H9 (cell line): ENCODE measurements at regions not wholly inside any gene's neighbourhood (a gene's known extent, or its start where the extent isn't known, plus 50 kb on each side); places are given as distances from the start of the nearest gene placed in this dataset.

Source experiments
- DNase-seq: peaks from one replicate; pipeline ENCODE4 v3.0.0-alpha.2; 2017
- H2AFZ ChIP-seq: one replicate; pipeline ENCODE4 v1.6.1; 2013; ENCODE audit warnings: mild to moderate bottlenecking, low read length, control low read depth, moderate library complexity
- H2AK5ac ChIP-seq: 2 replicates; pipeline ENCODE4 v1.6.1; 2013; ENCODE audit warnings: low read length, control low read depth, mixed read lengths; ENCODE audit not compliant: insufficient read length
- H2BK120ac ChIP-seq: one replicate; pipeline ENCODE4 v1.6.1; 2013; ENCODE audit warnings: low read depth, mild to moderate bottlenecking, low read length, control low read depth, inconsistent platforms; ENCODE audit not compliant: poor library complexity, severe bottlenecking
- H2BK12ac ChIP-seq: 2 replicates; pipeline ENCODE4 v1.6.1; 2013; ENCODE audit warnings: low read length, control low read depth, mixed read lengths, low read depth; ENCODE audit not compliant: insufficient read length
- H2BK15ac ChIP-seq: 2 replicates; pipeline ENCODE4 v1.6.1; 2013; ENCODE audit warnings: low read depth, low read length, control low read depth
- H2BK20ac ChIP-seq: one replicate; pipeline ENCODE4 v1.6.1; 2013; ENCODE audit warnings: low read depth, mild to moderate bottlenecking, low read length, control low read depth, inconsistent platforms; ENCODE audit not compliant: poor library complexity, severe bottlenecking
- H2BK5ac ChIP-seq: 2 replicates; pipeline ENCODE4 v1.6.1; 2013; ENCODE audit warnings: low read length, control low read depth, mixed read lengths; ENCODE audit not compliant: insufficient read length
- H3K14ac ChIP-seq: 2 replicates; pipeline ENCODE4 v1.6.1; 2013; ENCODE audit warnings: low read length, control low read depth; ENCODE audit not compliant: insufficient read depth
- H3K18ac ChIP-seq: 2 replicates; pipeline ENCODE4 v1.6.1; 2013; ENCODE audit warnings: low read depth, mild to moderate bottlenecking, mixed read lengths, low read length, control low read depth; ENCODE audit not compliant: insufficient read length
- H3K23ac ChIP-seq: 2 replicates; pipeline ENCODE4 v1.6.1; 2013; ENCODE audit warnings: low read length, control low read depth, mixed read lengths, low read depth; ENCODE audit not compliant: insufficient read length
- H3K23me2 ChIP-seq: 2 replicates; pipeline ENCODE4 v1.6.1; 2013; ENCODE audit warnings: low read depth, mild to moderate bottlenecking, mixed read lengths, low read length, control low read depth; ENCODE audit not compliant: insufficient read length, poor library complexity, severe bottlenecking
- H3K27ac ChIP-seq: 2 replicates; pipeline ENCODE4 v1.5.1; 2013; ENCODE audit warnings: low read length, control low read depth, mixed read lengths, low read depth; ENCODE audit not compliant: insufficient read length
- H3K27me3 ChIP-seq: 2 replicates; pipeline ENCODE4 v1.6.1; 2013; ENCODE audit warnings: low read length, control low read depth, inconsistent platforms; ENCODE audit not compliant: insufficient read depth
- H3K4ac ChIP-seq: 2 replicates; pipeline ENCODE4 v1.6.1; 2013; ENCODE audit warnings: low read depth, mild to moderate bottlenecking, control low read depth, inconsistent platforms, low read length, moderate library complexity
- H3K4me1 ChIP-seq: 2 replicates; pipeline ENCODE4 v1.6.1; 2013; ENCODE audit warnings: low read length, control low read depth, inconsistent platforms; ENCODE audit not compliant: insufficient read depth
- H3K4me2 ChIP-seq: 2 replicates; pipeline ENCODE4 v1.6.1; 2013; ENCODE audit warnings: low read length, control low read depth, mixed read lengths; ENCODE audit not compliant: insufficient read length, insufficient read depth
- H3K56ac ChIP-seq: 2 replicates; pipeline ENCODE4 v1.6.1; 2013; ENCODE audit warnings: low read depth, mild to moderate bottlenecking, mixed read lengths, low read length, control low read depth; ENCODE audit not compliant: insufficient read length
- H3K79me1 ChIP-seq: 2 replicates; pipeline ENCODE4 v1.6.1; 2013; ENCODE audit warnings: low read depth, mild to moderate bottlenecking, moderate library complexity, low read length, control low read depth, inconsistent platforms; ENCODE audit not compliant: insufficient read depth, poor library complexity, severe bottlenecking
- H3K79me2 ChIP-seq: 2 replicates; pipeline ENCODE4 v1.6.1; 2013; ENCODE audit warnings: low read length, control low read depth, inconsistent platforms; ENCODE audit not compliant: insufficient read depth
- H3K9ac ChIP-seq: 2 replicates; pipeline ENCODE4 v1.6.1; 2013; ENCODE audit warnings: low read length, control low read depth, mixed read lengths; ENCODE audit not compliant: insufficient read length; ENCODE audit errors: extremely low read depth
- H3K9me3 ChIP-seq: one replicate; pipeline ENCODE4 v1.6.1; 2013; ENCODE audit warnings: low read depth, low read length, inconsistent platforms; ENCODE audit not compliant: control insufficient read depth
- H3T11ph ChIP-seq: one replicate; pipeline ENCODE4 v1.6.1; 2013; ENCODE audit warnings: mild to moderate bottlenecking, low read length, control low read depth, inconsistent platforms
- H4K20me1 ChIP-seq: one replicate; pipeline ENCODE4 v1.6.1; 2013; ENCODE audit not compliant: control insufficient read depth, insufficient read length, insufficient read depth
- H4K5ac ChIP-seq: 2 replicates; pipeline ENCODE4 v1.6.1; 2013; ENCODE audit warnings: low read depth, mild to moderate bottlenecking, mixed read lengths, low read length, control low read depth; ENCODE audit not compliant: insufficient read length
- H4K8ac ChIP-seq: replicated peaks from 2 replicates; pipeline ENCODE4 v1.6.1; 2013; ENCODE audit warnings: low read length, control low read depth, mixed read lengths, low read depth; ENCODE audit not compliant: insufficient read length
- H4K91ac ChIP-seq: 2 replicates; pipeline ENCODE4 v1.6.1; 2013; ENCODE audit warnings: low read depth, mild to moderate bottlenecking, moderate library complexity, mixed read lengths, low read length, control low read depth; ENCODE audit not compliant: insufficient read length
- H3K27ac Mint-ChIP-seq, 3 experiments: 2 replicates in 2 of 3; 3 replicates in 1 of 3; pipeline ENCODE4 v1.8.0; 2020 to 2021; ENCODE audit warnings: mixed read lengths in 3 of 3, mild to moderate bottlenecking in 1 of 3, moderate library complexity in 1 of 3
- H3K27me3 Mint-ChIP-seq: 2 replicates; pipeline ENCODE4 v1.8.0; 2021; ENCODE audit warnings: low read depth, mild to moderate bottlenecking, moderate library complexity, mixed read lengths
- H3K36me3 Mint-ChIP-seq, 3 experiments: 2 replicates in 2 of 3; 3 replicates in 1 of 3; pipeline ENCODE4 v1.8.0; 2020 to 2021; ENCODE audit warnings: low read depth in 3 of 3, mixed read lengths in 3 of 3; ENCODE audit not compliant: insufficient read depth in 1 of 3
- H3K4me1 Mint-ChIP-seq, 2 experiments: 2 replicates each; pipeline ENCODE4 v1.8.0; 2020; ENCODE audit warnings: mixed read lengths in 2 of 2
- H3K4me3 Mint-ChIP-seq, 2 experiments: 2 replicates in 1 of 2; 3 replicates in 1 of 2; pipeline ENCODE4 v1.8.0; 2020 to 2021; ENCODE audit warnings: mild to moderate bottlenecking in 2 of 2, mixed read lengths in 2 of 2, moderate library complexity in 1 of 2
- H3K9me3 Mint-ChIP-seq, 2 experiments: 2 replicates in 1 of 2; 3 replicates in 1 of 2; pipeline ENCODE4 v1.8.0; 2020; ENCODE audit warnings: mild to moderate bottlenecking in 2 of 2, mixed read lengths in 2 of 2, moderate library complexity in 1 of 2
- CTCF ChIP-seq: fragments of 200-600 bp; sonication (generic); conservative IDR thresholded peaks from 3 replicates; pipeline ENCODE4 v1.8.0; 2021; ENCODE audit warnings: antibody characterized with exemption, mild to moderate bottlenecking
- WGBS: extraction: QIAGEN DNeasy Blood & Tissue Kit; methylation state at CpG from one replicate; pipeline ENCODE4 v1.1.7; 2013; ENCODE audit warnings: missing lambda C conversion rate, low lambda C conversion rate, mixed read lengths; ENCODE audit not compliant: insufficient read length; ENCODE audit errors: extremely low coverage; 5-methylcytosine and 5-hydroxymethylcytosine counted together

- H2BK15ac ChIP-seq, result no peak overlapping the region
- WGBS, result no CpG with 5 or more reads among the region's 3 CpGs
- H2AK5ac ChIP-seq, result no peak overlapping the region
- Mint-ChIP-seq H3K9me3 (no peaks in the 10 kb centered on the region), H3K27ac (peak overlapping the region in 1 of 3 experiments; percentile 65; a peak in 2 of 7 replicates), H3K36me3 (no peaks in the 10 kb centered on the region), H3K4me1 (peaks cover 23 to 29% of the 10 kb centered on the region in 2 experiments), H3K27me3 (no peaks in the 10 kb centered on the region), H3K4me3 (no peak overlapping the region)
- TF ChIP-seq CTCF, result no peak
- H2BK5ac ChIP-seq, result no peak overlapping the region
- no peak overlapping the region for H3K56ac ChIP-seq
- no peak overlapping the region for H3K4ac ChIP-seq
- H3T11ph ChIP-seq, result no peak overlapping the region
- no peak overlapping the region for H3K14ac ChIP-seq
- no peak overlapping the region for H4K91ac ChIP-seq
- no peaks in the 10 kb centered on the region for H3K79me2 ChIP-seq
- no peak overlapping the region for H2BK12ac ChIP-seq
- H3K9me3 ChIP-seq, result no peaks in the 10 kb centered on the region
- H3K27me3 ChIP-seq, result no peaks in the 10 kb centered on the region
- H4K5ac ChIP-seq, result no peak overlapping the region
- DNase-seq, result no peak
- no peak overlapping the region for H2AFZ ChIP-seq
- no peak overlapping the region for H3K4me2 ChIP-seq
- H4K8ac ChIP-seq, result no peak overlapping the region
- H3K4me1 ChIP-seq, result peaks cover 4% of the 10 kb centered on the region; the same call in 1 of the 2 replicates
- no peaks in the 10 kb centered on the region for H3K23me2 ChIP-seq
- H4K20me1 ChIP-seq, result no peaks in the 10 kb centered on the region
- H3K23ac ChIP-seq, result no peak overlapping the region
- no peak overlapping the region for H2BK120ac ChIP-seq
- no peak overlapping the region for H3K27ac ChIP-seq
- no peak overlapping the region for H3K18ac ChIP-seq
- H2BK20ac ChIP-seq, result no peak overlapping the region
- H3K79me1 ChIP-seq, result no peaks in the 10 kb centered on the region
- no peak overlapping the region for H3K9ac ChIP-seq
These were observed 189.7 kb upstream of the SLC27A6 start for GRCh38 chr5:128775558-128775957.
